ENCODE measurements at regions not wholly inside any gene's neighbourhood (a gene's known extent, or its start where the extent isn't known, plus 50 kb on each side); places are given as distances from the start of the nearest gene placed in this dataset.
A peak's percentile ranks its signal among the peaks of the same experiment; 100 is the strongest.
"Not testable (repeated sequence)": the region's sequence is repeated elsewhere in the genome, so short reads cannot be mapped to it uniquely, and the experiment has no call there.

- not testable (repeated sequence) for ATAC-seq; H3K27ac Mint-ChIP-seq; DNase-seq (ENCODE audit: low spot score in 2 of 2)
- Mint-ChIP-seq H3K36me3 (peaks cover 16 to 17% of the 10 kb centered on the region in 2 donors), H3K9me3 (peaks cover 7 to 12% of the 10 kb centered on the region in 2 donors)
These were observed 89.4 kb downstream of the UTRN start for GRCh38 chr6:144374525-144374924.

GRCh38 chr6:144377586-144378210, 92.6 kb downstream of the UTRN start:
- peak in 1 of 2 donors; percentile 46 for ATAC-seq
- H3K9me3 Mint-ChIP-seq, result peaks cover 16 to 24% of the 10 kb centered on the region in 2 donors
- H3K36me3 Mint-ChIP-seq, result peaks cover 21 to 31% of the 10 kb centered on the region in 2 donors
- no peak overlapping the region for H3K27ac Mint-ChIP-seq
- no peak for DNase-seq (ENCODE audit: low spot score in 2 of 2)

GRCh38 chr6:144378437-144378836, 93.3 kb downstream of the UTRN start:
- Mint-ChIP-seq H3K9me3 (peaks cover 16 to 24% of the 10 kb centered on the region in 2 donors), H3K36me3 (peaks cover 21 to 34% of the 10 kb centered on the region in 2 donors), H3K27ac (peak overlapping the region in 1 of 2 donors; percentile 7)
- DNase-seq (ENCODE audit: low spot score in 2 of 2) (no peak), ATAC-seq (no peak)

GRCh38 chr6:144379356-144379755, 94.2 kb downstream of the UTRN start:
- DNase-seq (ENCODE audit: low spot score in 2 of 2), result no peak
- Mint-ChIP-seq H3K27ac (no peak overlapping the region), H3K9me3 (peaks cover 17 to 26% of the 10 kb centered on the region in 2 donors), H3K36me3 (peaks cover 21 to 41% of the 10 kb centered on the region in 2 donors)
- ATAC-seq, result no peak

- ATAC-seq; DNase-seq (ENCODE audit: low spot score in 2 of 2): not testable (repeated sequence)
- H3K36me3 Mint-ChIP-seq, result peaks cover 26 to 51% of the 10 kb centered on the region in 2 donors
These were observed 96.4 kb downstream of the UTRN start for GRCh38 chr6:144381499-144381898.

GRCh38 chr6:144383336-144383735, 98.2 kb downstream of the UTRN start:
- Mint-ChIP-seq H3K9me3 (peaks cover 20 to 32% of the 10 kb centered on the region in 2 donors), H3K36me3 (peaks cover 25 to 50% of the 10 kb centered on the region in 2 donors), H3K27ac (no peak overlapping the region)
- DNase-seq (ENCODE audit: low spot score in 2 of 2) (no peak), ATAC-seq (no peak)

More at GRCh38 chr6:144381499-144381898, 96.4 kb downstream of the UTRN start:
- H3K9me3 Mint-ChIP-seq, result peaks cover 21 to 32% of the 10 kb centered on the region in 2 donors
- peak overlapping the region in 1 of 2 donors; percentile 12 for H3K27ac Mint-ChIP-seq

- Mint-ChIP-seq H3K36me3 (peaks cover 19 to 42% of the 10 kb centered on the region in 2 donors), H3K27ac (no peak overlapping the region), H3K9me3 (peaks cover 14 to 25% of the 10 kb centered on the region in 2 donors)
- no peak for ATAC-seq
- DNase-seq (ENCODE audit: low spot score in 2 of 2), result no peak
These were observed 99.3 kb downstream of the UTRN start for GRCh38 chr6:144384427-144384826.

DNA sequence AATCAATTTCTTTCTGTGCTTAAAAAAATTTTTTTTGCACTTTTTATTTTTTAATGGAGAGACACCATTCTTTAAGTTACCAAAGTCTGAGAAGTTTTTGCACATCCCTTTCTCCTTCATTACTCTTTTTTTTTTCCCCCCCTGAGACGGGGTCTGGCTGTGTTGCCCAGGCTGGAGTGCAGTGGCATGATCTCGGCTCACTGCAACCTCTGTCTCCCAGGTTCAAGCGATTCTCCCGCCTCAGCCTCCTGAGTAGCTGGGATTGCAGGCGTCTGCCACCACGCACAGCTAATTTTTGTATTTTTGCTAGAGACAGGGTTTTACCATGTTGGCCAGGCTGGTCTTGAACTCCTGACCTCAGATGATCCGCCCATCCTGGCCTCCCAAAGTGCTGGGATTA, 104.3 kb downstream of the UTRN start:
- not testable (repeated sequence) for H3K27ac Mint-ChIP-seq; ATAC-seq; DNase-seq (ENCODE audit: low spot score in 2 of 2)
- H3K36me3 Mint-ChIP-seq, result peaks cover 17 to 24% of the 10 kb centered on the region in 2 donors
- peaks cover 9 to 13% of the 10 kb centered on the region in 2 donors for H3K9me3 Mint-ChIP-seq

GRCh38 chr6:144390202-144390601, 105.1 kb downstream of the UTRN start:
- Mint-ChIP-seq H3K27ac (no peak overlapping the region), H3K9me3 (peaks cover 6 to 8% of the 10 kb centered on the region in 2 donors), H3K36me3 (peaks cover 13 to 17% of the 10 kb centered on the region in 2 donors)
- no peak for ATAC-seq
- DNase-seq (ENCODE audit: low spot score in 2 of 2), result no peak

GRCh38 chr6:144390886-144391285, 105.8 kb downstream of the UTRN start:
- Mint-ChIP-seq H3K27ac (no peak overlapping the region), H3K9me3 (peaks cover 6 to 8% of the 10 kb centered on the region in 2 donors), H3K36me3 (peaks cover 13 to 15% of the 10 kb centered on the region in 2 donors)
- ATAC-seq, result no peak
- DNase-seq (ENCODE audit: low spot score in 2 of 2), result no peak

- Mint-ChIP-seq H3K27ac (no peak overlapping the region), H3K9me3 (peaks cover 11 to 18% of the 10 kb centered on the region in 2 donors), H3K36me3 (peaks cover 14 to 27% of the 10 kb centered on the region in 2 donors)
- ATAC-seq (no peak), DNase-seq (ENCODE audit: low spot score in 2 of 2) (no peak)
These were observed 107.4 kb downstream of the UTRN start for GRCh38 chr6:144392536-144392935.

DNA sequence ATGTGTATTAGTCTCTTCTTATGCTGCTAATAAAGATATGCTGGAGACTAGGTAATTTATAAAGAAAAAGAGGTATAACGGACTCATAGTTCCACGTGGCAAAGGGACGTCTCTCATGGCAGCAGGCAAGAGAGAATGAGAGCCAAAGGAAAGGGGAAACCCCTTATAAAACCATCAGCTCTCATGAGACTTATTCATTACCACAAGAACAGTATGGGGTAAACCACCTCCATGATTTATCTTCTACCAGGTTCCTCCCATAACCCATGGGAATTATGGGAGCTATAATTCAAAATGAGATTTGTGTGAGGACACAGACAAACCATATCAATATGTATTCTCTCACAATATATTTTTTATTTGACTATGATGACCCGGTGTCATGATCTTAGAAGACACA, 109.1 kb downstream of the UTRN start:
- peaks cover 23 to 38% of the 10 kb centered on the region in 2 donors for H3K36me3 Mint-ChIP-seq

DNA sequence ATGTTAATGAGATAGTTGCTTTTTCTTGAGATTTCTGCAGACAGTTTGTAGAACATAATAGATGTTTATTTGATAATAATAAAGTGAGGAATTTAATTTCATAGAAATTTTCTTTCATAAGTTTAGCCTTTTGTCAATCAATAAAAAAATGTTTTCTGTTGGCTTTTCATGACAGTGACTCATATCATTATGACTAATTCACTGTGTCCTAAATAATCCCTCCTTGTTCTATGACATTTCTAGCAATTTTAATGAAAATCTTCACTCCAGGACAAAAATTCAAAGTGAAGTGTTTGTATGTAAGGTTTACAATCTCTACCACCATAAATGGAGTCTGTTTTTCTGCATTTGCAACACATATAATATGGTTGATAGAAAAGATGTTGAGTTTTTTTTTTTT, 109.9 kb downstream of the UTRN start:
- ATAC-seq (no peak), DNase-seq (ENCODE audit: low spot score in 2 of 2) (no peak)
- no peak overlapping the region for H3K27ac Mint-ChIP-seq
- H3K9me3 Mint-ChIP-seq, result peaks cover 11 to 27% of the 10 kb centered on the region in 2 donors
- peaks cover 23 to 38% of the 10 kb centered on the region in 2 donors for H3K36me3 Mint-ChIP-seq

More for the DNA sequence above, 109.1 kb downstream of the UTRN start:
- DNase-seq (ENCODE audit: low spot score in 2 of 2), result no peak
- peaks cover 11 to 27% of the 10 kb centered on the region in 2 donors for H3K9me3 Mint-ChIP-seq
- H3K27ac Mint-ChIP-seq, result no peak overlapping the region
- peak; percentile 47 to 92 for ATAC-seq

DNA sequence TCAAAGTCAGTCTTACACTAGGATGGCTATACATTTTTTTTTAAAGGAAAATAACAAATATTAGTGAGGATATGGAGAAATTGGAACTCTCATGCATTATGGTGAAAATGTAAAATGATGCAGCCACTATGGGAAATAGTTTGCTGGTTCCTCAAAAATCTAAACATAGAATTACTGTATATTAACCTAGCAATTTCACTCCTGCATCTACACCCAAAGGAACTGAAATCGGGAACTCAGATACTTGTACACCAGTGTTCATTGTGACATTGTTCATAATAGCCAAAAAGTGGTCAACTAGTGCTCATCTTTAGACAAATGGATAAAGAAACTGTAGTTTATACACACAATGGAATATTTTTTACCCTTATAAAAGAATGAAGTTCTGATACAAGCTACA, 110.7 kb downstream of the UTRN start:
- DNase-seq (ENCODE audit: low spot score in 2 of 2) (no peak), ATAC-seq (no peak)
- Mint-ChIP-seq H3K27ac (no peak overlapping the region), H3K9me3 (peaks cover 11 to 27% of the 10 kb centered on the region in 2 donors), H3K36me3 (peaks cover 16 to 38% of the 10 kb centered on the region in 2 donors)

DNA sequence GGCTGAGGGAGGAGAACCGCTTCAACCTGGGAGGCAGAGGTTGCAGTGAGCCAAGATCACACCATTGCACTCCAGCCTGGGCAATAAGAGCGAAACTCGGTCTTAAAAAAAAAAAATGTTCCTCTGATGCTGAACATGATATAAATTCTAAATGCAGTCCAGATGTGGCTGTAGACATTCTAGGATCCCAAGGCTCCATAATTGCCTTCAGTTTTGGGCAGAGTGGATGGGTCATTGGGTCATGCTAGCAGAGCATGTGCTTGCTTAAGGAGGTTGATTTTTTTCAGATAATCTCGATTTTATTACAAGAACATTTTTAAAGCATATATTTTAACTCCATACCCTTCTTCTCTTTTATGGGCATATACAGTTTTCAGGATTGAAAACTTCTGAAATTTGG, 112.0 kb downstream of the UTRN start:
- ATAC-seq, result no peak
- H3K36me3 Mint-ChIP-seq, result peaks cover 16 to 38% of the 10 kb centered on the region in 2 donors
- H3K27ac Mint-ChIP-seq, result no peak overlapping the region

GRCh38 chr6:144400321-144400720, 115.2 kb downstream of the UTRN start:
- ATAC-seq, result no peak
- no peak for DNase-seq (ENCODE audit: low spot score in 2 of 2)
- no peak overlapping the region for H3K27ac Mint-ChIP-seq
- H3K9me3 Mint-ChIP-seq, result peaks cover 5 to 18% of the 10 kb centered on the region in 2 donors
- peaks cover 9 to 36% of the 10 kb centered on the region in 2 donors for H3K36me3 Mint-ChIP-seq

More for the DNA sequence above, 112.0 kb downstream of the UTRN start:
- peaks cover 11 to 27% of the 10 kb centered on the region in 2 donors for H3K9me3 Mint-ChIP-seq
- no peak for DNase-seq (ENCODE audit: low spot score in 2 of 2)

DNA sequence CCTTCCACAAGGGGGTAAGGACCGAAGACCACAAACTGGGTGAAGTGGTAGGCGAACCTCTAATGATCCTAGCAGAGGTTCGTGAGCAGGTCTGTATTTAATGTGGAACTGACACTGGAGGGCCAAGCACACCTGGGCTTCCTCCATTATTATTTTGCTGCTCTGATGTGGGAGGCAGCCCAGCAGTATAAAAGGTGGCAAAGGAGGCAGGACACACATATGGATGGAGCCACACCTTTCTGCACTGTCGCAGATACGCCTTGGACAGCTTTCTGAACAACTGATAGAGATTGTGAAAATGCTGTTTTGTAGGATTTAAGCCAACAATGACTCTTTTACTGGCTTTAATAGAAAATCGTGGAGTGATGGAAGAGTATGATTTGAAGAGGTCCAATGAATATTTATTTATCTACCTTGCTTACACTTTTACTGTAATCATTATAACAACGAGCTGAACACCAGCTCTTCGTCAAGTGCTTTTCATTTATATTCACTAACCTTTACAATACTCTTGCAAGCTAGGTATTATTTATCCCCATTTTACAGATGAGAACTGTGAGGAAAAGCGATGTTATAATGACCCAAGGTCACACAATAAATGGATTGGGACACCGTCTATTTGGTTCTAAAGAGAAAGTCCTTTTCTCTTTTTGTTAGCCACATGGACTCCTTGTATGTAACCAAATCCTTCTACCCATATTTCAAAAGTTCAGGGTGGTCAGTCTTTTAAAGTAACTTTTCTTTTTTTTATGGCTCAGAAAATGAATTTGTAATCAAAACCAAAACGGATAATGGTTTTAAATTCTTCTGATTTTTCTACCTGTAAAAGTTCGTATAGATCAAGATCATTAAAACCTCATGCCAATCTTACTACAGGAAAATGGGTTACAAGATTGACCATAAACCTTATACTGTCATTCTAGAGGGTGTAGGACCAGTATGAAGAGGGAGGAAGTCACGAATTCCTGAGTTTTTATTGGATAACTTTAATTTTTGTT, 116.9 kb downstream of the UTRN start:
- Mint-ChIP-seq H3K27ac (no peak overlapping the region), H3K36me3 (peaks cover 9 to 27% of the 10 kb centered on the region in 2 donors), H3K9me3 (peaks cover 0 to 10% of the 10 kb centered on the region in 2 donors)
- DNase-seq (ENCODE audit: low spot score in 2 of 2), result no peak
- ATAC-seq, result no peak

Measured in activated naive CD4-positive, alpha-beta T cell treated with anti-CD3 and anti-CD28 coated beads, Interleukin-2, amount 50 U/mL, for 72 hours (primary cell).